GM18858 (cell line): ENCODE measurements at regions not wholly inside any gene's neighbourhood (a gene's known extent, or its start where the extent isn't known, plus 50 kb on each side); places are given as distances from the start of the nearest gene placed in this dataset.

ENCODE experiments used
- ATAC-seq: cut with Tn5 transposase; IDR thresholded peaks from one replicate; pipeline ENCODE4 v1.9.1; 2021; ENCODE audit not compliant: unreplicated experiment

GRCh38 chr10:10503772-10504171 lies 513.9 kb upstream of the CELF2 start:
- ATAC-seq, result no peak

- no peak for ATAC-seq
Observed at GRCh38 chr10:10508211-10508610, 509.5 kb upstream of the CELF2 start.

- no peak for ATAC-seq
Observed at GRCh38 chr10:10510179-10510578, 507.5 kb upstream of the CELF2 start.

GRCh38 chr10:10513067-10513466 lies 504.6 kb upstream of the CELF2 start:
- ATAC-seq, result no peak

- no peak for ATAC-seq
Observed at GRCh38 chr10:10513898-10514297, 503.8 kb upstream of the CELF2 start.

- ATAC-seq, result no peak
Observed at GRCh38 chr10:10514797-10515196, 502.9 kb upstream of the CELF2 start.

- ATAC-seq, result no peak
Observed at GRCh38 chr10:10515479-10516204, 502.0 kb upstream of the CELF2 start.

- no peak for ATAC-seq
Observed at GRCh38 chr10:10516346-10517130, 501.1 kb upstream of the CELF2 start.

GRCh38 chr10:10517866-10518265 lies 499.8 kb upstream of the CELF2 start:
- no peak for ATAC-seq

GRCh38 chr10:10519674-10520073 lies 498.0 kb upstream of the CELF2 start:
- ATAC-seq, result no peak

GRCh38 chr10:10520491-10521385 lies 496.9 kb upstream of the CELF2 start:
- ATAC-seq, result peak; percentile 98

- ATAC-seq, result no peak
Observed at GRCh38 chr10:10526846-10527245, 490.8 kb upstream of the CELF2 start.

- ATAC-seq, result no peak
Observed at GRCh38 chr10:10527861-10528562, 489.7 kb upstream of the CELF2 start.

- no peak for ATAC-seq
Observed at GRCh38 chr10:10528563-10528910, 489.1 kb upstream of the CELF2 start.

- no peak for ATAC-seq
Observed at GRCh38 chr10:10530313-10530712, 487.4 kb upstream of the CELF2 start.

GRCh38 chr10:10532236-10532635 lies 485.4 kb upstream of the CELF2 start:
- no peak for ATAC-seq

- ATAC-seq, result no peak
Observed at GRCh38 chr10:10532826-10533225, 484.8 kb upstream of the CELF2 start.

GRCh38 chr10:10533437-10533836 lies 484.2 kb upstream of the CELF2 start:
- no peak for ATAC-seq

- no peak for ATAC-seq
Observed at GRCh38 chr10:10538326-10538725, 479.3 kb upstream of the CELF2 start.

GRCh38 chr10:10540398-10540797 lies 477.3 kb upstream of the CELF2 start:
- no peak for ATAC-seq

GRCh38 chr10:10542477-10542876 lies 475.2 kb upstream of the CELF2 start:
- no peak for ATAC-seq
